Suprapubic skin (tissue), 3 donors: ENCODE measurements at regions not wholly inside any gene's neighbourhood (a gene's known extent, or its start where the extent isn't known, plus 50 kb on each side); places are given as distances from the start of the nearest gene placed in this dataset.

ENCODE experiments used
- CTCF ChIP-seq, 2 donors: fragments of 200-600 bp in 1 of 2; fragments of 450-650 bp in 1 of 2; sonication (generic) in 1 of 2; IDR thresholded peaks; one replicate each; pipeline ENCODE4 v1.5.1; 2016 to 2019; ENCODE audit warnings: antibody characterized with exemption in 2 of 2, mild to moderate bottlenecking in 1 of 2, moderate library complexity in 1 of 2
- EP300 ChIP-seq: sonication (generic); formaldehyde crosslinking; IDR thresholded peaks from one replicate; pipeline ENCODE4 v1.6.1; 2017; ENCODE audit warnings: antibody characterized with exemption
- POLR2A ChIP-seq, 2 donors: fragments of 450-650 bp; IDR thresholded peaks; one replicate each; pipeline ENCODE4 v1.6.1; 2017; ENCODE audit warnings: antibody characterized with exemption in 2 of 2, mild to moderate bottlenecking in 2 of 2, moderate library complexity in 2 of 2

- TF ChIP-seq EP300: no peak
- no peak for TF ChIP-seq CTCF (IDR thresholded peaks at IDR 0.05)
- TF ChIP-seq POLR2A (IDR thresholded peaks at IDR 0.05): no peak
Measured at GRCh38 chr1:4219826-4220225, 319.8 kb upstream of the C1orf174 start.
